ENCODE measurements at regions not wholly inside any gene's neighbourhood (a gene's known extent, or its start where the extent isn't known, plus 50 kb on each side); places are given as distances from the start of the nearest gene placed in this dataset.
"Not testable (repeated sequence)": the region's sequence is repeated elsewhere in the genome, so short reads cannot be mapped to it uniquely, and the experiment has no call there.

DNA sequence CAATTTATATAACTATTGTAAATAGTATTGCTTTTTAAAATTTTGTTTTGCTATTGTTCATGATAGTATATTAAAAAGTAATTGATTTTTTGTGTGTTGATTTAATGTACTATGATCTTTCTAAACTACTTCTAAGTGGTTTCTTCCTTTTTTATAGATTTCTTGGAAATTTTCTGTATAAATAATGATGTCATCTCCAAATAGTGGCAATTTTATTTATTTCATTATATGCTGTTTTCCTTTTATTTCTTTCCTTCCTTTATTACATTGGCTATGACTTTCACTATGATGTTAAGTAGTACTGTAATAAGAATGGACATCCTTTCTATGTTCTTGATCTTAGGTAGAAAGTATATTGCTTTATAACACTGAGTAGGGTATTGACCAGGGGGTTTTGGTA, 451.5 kb upstream of the SPTLC3 start:
- Histone ChIP-seq H3K27me3 (ENCODE audit: low read depth, low read length) (no peaks in the 10 kb centered on the region), H3K9me3 (ENCODE audit: control insufficient read depth in 1 of 2, low read length in 2 of 2) (peaks cover 0 to under 1% of the 10 kb centered on the region in 2 donors), H3K27ac (ENCODE audit: low read length) (no peak overlapping the region), H3K36me3 (ENCODE audit: control insufficient read depth in 1 of 2, insufficient read depth in 2 of 2, low read length in 2 of 2) (no peaks in the 10 kb centered on the region), H3K4me3 (ENCODE audit: low read depth in 1 of 2, low read length in 2 of 2) (no peak overlapping the region), H3K4me1 (ENCODE audit: control insufficient read depth in 1 of 2, insufficient read depth in 2 of 2, low read length in 2 of 2) (no peaks in the 10 kb centered on the region)

DNA sequence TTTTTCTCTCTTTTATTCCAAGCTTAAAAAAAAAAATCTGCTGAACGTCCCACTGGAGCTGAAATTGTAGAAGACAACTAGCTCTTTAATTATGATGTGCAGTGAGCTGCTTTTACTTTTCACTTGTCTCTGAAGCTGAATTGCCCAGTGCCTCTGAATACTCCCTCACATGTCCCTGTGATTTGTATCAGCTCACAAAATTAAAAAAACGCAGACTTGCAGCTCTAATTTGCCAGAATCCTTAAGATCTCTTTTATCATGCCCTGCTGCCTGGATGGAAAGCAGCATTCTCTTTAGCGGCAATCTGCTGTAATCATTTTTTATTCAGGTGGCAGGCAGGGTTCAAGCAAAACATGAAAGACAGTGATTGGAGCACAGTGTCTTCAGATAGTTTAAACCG, 443.8 kb upstream of the SPTLC3 start:
- no peak overlapping the region for H3K27ac ChIP-seq (ENCODE audit: low read length)
- no peaks in the 10 kb centered on the region for H3K27me3 ChIP-seq (ENCODE audit: low read depth, low read length)
- peaks cover 0 to 2% of the 10 kb centered on the region in 2 donors for H3K9me3 ChIP-seq (ENCODE audit: control insufficient read depth in 1 of 2, low read length in 2 of 2)
- H3K36me3 ChIP-seq (ENCODE audit: control insufficient read depth in 1 of 2, insufficient read depth in 2 of 2, low read length in 2 of 2), result no peaks in the 10 kb centered on the region
- no peaks in the 10 kb centered on the region for H3K4me1 ChIP-seq (ENCODE audit: control insufficient read depth in 1 of 2, insufficient read depth in 2 of 2, low read length in 2 of 2)
- no peak overlapping the region for H3K4me3 ChIP-seq (ENCODE audit: low read depth in 1 of 2, low read length in 2 of 2)

- Histone ChIP-seq H3K4me3 (ENCODE audit: low read depth in 1 of 2, low read length in 2 of 2) (no peak overlapping the region), H3K4me1 (ENCODE audit: control insufficient read depth in 1 of 2, insufficient read depth in 2 of 2, low read length in 2 of 2) (no peaks in the 10 kb centered on the region), H3K36me3 (ENCODE audit: control insufficient read depth in 1 of 2, insufficient read depth in 2 of 2, low read length in 2 of 2) (no peaks in the 10 kb centered on the region), H3K27ac (ENCODE audit: low read length) (no peak overlapping the region), H3K27me3 (ENCODE audit: low read depth, low read length) (no peaks in the 10 kb centered on the region), H3K9me3 (ENCODE audit: control insufficient read depth in 1 of 2, low read length in 2 of 2) (peaks cover 0 to 2% of the 10 kb centered on the region in 2 donors)
Observed at GRCh38 chr20:12566596-12566995, 442.2 kb upstream of the SPTLC3 start.

- H3K9me3 ChIP-seq (ENCODE audit: control insufficient read depth in 1 of 2, low read length in 2 of 2), result no peaks in the 10 kb centered on the region
- H3K4me1 ChIP-seq (ENCODE audit: control insufficient read depth in 1 of 2, insufficient read depth in 2 of 2, low read length in 2 of 2), result no peaks in the 10 kb centered on the region
- no peak overlapping the region for H3K4me3 ChIP-seq (ENCODE audit: low read depth in 1 of 2, low read length in 2 of 2)
- H3K27me3 ChIP-seq (ENCODE audit: low read depth, low read length), result no peaks in the 10 kb centered on the region
- no peaks in the 10 kb centered on the region for H3K36me3 ChIP-seq (ENCODE audit: control insufficient read depth in 1 of 2, insufficient read depth in 2 of 2, low read length in 2 of 2)
- no peak overlapping the region for H3K27ac ChIP-seq (ENCODE audit: low read length)
Observed at GRCh38 chr20:12570371-12570770, 438.4 kb upstream of the SPTLC3 start.

GRCh38 chr20:12573442-12573841, 435.3 kb upstream of the SPTLC3 start:
- H3K27me3 ChIP-seq (ENCODE audit: low read depth, low read length), result no peaks in the 10 kb centered on the region
- no peaks in the 10 kb centered on the region for H3K36me3 ChIP-seq (ENCODE audit: control insufficient read depth in 1 of 2, insufficient read depth in 2 of 2, low read length in 2 of 2)
- no peaks in the 10 kb centered on the region for H3K4me1 ChIP-seq (ENCODE audit: control insufficient read depth in 1 of 2, insufficient read depth in 2 of 2, low read length in 2 of 2)
- no peak overlapping the region for H3K4me3 ChIP-seq (ENCODE audit: low read depth in 1 of 2, low read length in 2 of 2)
- no peaks in the 10 kb centered on the region for H3K9me3 ChIP-seq (ENCODE audit: control insufficient read depth in 1 of 2, low read length in 2 of 2)
- no peak overlapping the region for H3K27ac ChIP-seq (ENCODE audit: low read length)

- Histone ChIP-seq H3K27ac (ENCODE audit: low read length) (no peak overlapping the region), H3K4me1 (ENCODE audit: control insufficient read depth in 1 of 2, insufficient read depth in 2 of 2, low read length in 2 of 2) (no peaks in the 10 kb centered on the region), H3K4me3 (ENCODE audit: low read depth in 1 of 2, low read length in 2 of 2) (no peak overlapping the region), H3K9me3 (ENCODE audit: control insufficient read depth in 1 of 2, low read length in 2 of 2) (no peaks in the 10 kb centered on the region), H3K27me3 (ENCODE audit: low read depth, low read length) (no peaks in the 10 kb centered on the region), H3K36me3 (ENCODE audit: control insufficient read depth in 1 of 2, insufficient read depth in 2 of 2, low read length in 2 of 2) (no peaks in the 10 kb centered on the region)
Observed at GRCh38 chr20:12575352-12576095, 433.2 kb upstream of the SPTLC3 start.

DNA sequence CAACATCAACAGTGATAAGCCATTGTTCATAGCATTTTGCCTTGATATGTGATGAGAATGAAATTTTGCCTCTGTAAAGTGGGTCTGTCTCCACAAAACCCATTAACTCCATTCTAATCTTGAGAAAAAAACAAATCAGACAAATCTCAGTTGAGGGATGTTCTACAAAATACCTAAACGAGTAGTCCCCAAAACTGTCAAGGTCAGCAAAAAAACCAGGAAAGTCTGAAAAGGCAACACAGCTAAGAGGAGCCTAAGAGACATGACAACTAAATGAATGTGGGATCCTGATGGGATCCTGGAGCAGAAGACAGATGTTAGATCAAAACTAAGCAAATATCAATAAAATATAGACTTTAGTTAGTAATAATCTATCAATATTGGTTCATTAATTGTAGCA, 431.6 kb upstream of the SPTLC3 start:
- H3K9me3 ChIP-seq (ENCODE audit: control insufficient read depth in 1 of 2, low read length in 2 of 2), result no peaks in the 10 kb centered on the region
- no peaks in the 10 kb centered on the region for H3K36me3 ChIP-seq (ENCODE audit: control insufficient read depth in 1 of 2, insufficient read depth in 2 of 2, low read length in 2 of 2)
- peaks cover 0 to 7% of the 10 kb centered on the region in 2 donors for H3K4me1 ChIP-seq (ENCODE audit: control insufficient read depth in 1 of 2, insufficient read depth in 2 of 2, low read length in 2 of 2)
- no peak overlapping the region for H3K4me3 ChIP-seq (ENCODE audit: low read depth in 1 of 2, low read length in 2 of 2)
- no peaks in the 10 kb centered on the region for H3K27me3 ChIP-seq (ENCODE audit: low read depth, low read length)
- no peak overlapping the region for H3K27ac ChIP-seq (ENCODE audit: low read length)

GRCh38 chr20:12581644-12582289, 427.0 kb upstream of the SPTLC3 start:
- no peaks in the 10 kb centered on the region for H3K27me3 ChIP-seq (ENCODE audit: low read depth, low read length)
- H3K36me3 ChIP-seq (ENCODE audit: control insufficient read depth in 1 of 2, insufficient read depth in 2 of 2, low read length in 2 of 2), result no peaks in the 10 kb centered on the region
- peaks cover 0 to 7% of the 10 kb centered on the region in 2 donors for H3K4me1 ChIP-seq (ENCODE audit: control insufficient read depth in 1 of 2, insufficient read depth in 2 of 2, low read length in 2 of 2)
- H3K9me3 ChIP-seq (ENCODE audit: control insufficient read depth in 1 of 2, low read length in 2 of 2), result no peaks in the 10 kb centered on the region
- no peak overlapping the region for H3K4me3 ChIP-seq (ENCODE audit: low read depth in 1 of 2, low read length in 2 of 2)
- no peak overlapping the region for H3K27ac ChIP-seq (ENCODE audit: low read length)

DNA sequence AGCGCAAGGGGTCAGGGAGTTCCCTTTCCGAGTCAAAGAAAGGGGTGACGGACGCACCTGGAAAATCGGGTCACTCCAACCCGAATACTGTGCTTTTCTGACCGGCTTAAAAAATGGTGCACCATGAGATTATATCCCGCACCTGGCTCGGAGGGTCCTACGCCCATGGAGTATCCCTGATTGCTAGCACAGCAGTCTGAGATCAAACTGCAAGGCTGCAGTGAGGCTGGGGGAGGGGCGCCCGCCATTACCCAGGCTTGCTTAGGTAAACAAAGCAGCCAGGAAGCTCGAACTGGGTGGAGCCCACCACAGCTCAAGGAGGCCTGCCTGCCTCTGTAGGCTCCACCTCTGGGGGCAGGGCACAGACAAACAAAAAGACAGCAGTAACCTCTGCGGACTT, 426.1 kb upstream of the SPTLC3 start:
- not testable (repeated sequence) for H3K27me3 ChIP-seq (ENCODE audit: low read depth, low read length); H3K36me3 ChIP-seq (ENCODE audit: control insufficient read depth in 1 of 2, insufficient read depth in 2 of 2, low read length in 2 of 2); H3K4me1 ChIP-seq (ENCODE audit: control insufficient read depth in 1 of 2, insufficient read depth in 2 of 2, low read length in 2 of 2); H3K9me3 ChIP-seq (ENCODE audit: control insufficient read depth in 1 of 2, low read length in 2 of 2); H3K27ac ChIP-seq (ENCODE audit: low read length); H3K4me3 ChIP-seq (ENCODE audit: low read depth in 1 of 2, low read length in 2 of 2)

GRCh38 chr20:12591949-12592470, 416.8 kb upstream of the SPTLC3 start:
- Histone ChIP-seq H3K27ac (ENCODE audit: low read length) (no peak overlapping the region), H3K4me3 (ENCODE audit: low read depth in 1 of 2, low read length in 2 of 2) (no peak overlapping the region), H3K27me3 (ENCODE audit: low read depth, low read length) (no peaks in the 10 kb centered on the region), H3K4me1 (ENCODE audit: control insufficient read depth in 1 of 2, insufficient read depth in 2 of 2, low read length in 2 of 2) (no peaks in the 10 kb centered on the region), H3K36me3 (ENCODE audit: control insufficient read depth in 1 of 2, insufficient read depth in 2 of 2, low read length in 2 of 2) (no peaks in the 10 kb centered on the region), H3K9me3 (ENCODE audit: control insufficient read depth in 1 of 2, low read length in 2 of 2) (no peaks in the 10 kb centered on the region)

DNA sequence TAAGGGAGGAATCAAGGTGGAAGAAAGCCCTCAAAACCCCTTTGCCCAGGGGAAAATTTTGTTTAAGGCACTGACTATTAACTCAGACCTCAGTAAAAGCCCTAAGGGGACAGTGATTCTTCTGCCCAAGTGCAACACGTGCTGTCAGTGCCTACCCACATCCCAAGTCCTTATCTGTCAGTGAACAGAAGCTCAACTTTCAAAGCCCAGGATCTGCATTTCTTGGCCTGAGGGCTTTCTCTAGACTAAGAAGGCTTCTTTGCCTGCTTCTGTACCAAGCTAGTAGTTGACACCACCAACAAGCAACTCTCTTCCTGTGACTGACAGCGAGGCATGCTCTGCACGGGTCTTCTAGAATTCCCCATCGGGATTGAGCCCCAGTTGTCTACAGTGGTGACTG, 416.0 kb upstream of the SPTLC3 start:
- H3K36me3 ChIP-seq (ENCODE audit: control insufficient read depth in 1 of 2, insufficient read depth in 2 of 2, low read length in 2 of 2), result no peaks in the 10 kb centered on the region
- no peak overlapping the region for H3K27ac ChIP-seq (ENCODE audit: low read length)
- no peaks in the 10 kb centered on the region for H3K4me1 ChIP-seq (ENCODE audit: control insufficient read depth in 1 of 2, insufficient read depth in 2 of 2, low read length in 2 of 2)
- no peaks in the 10 kb centered on the region for H3K9me3 ChIP-seq (ENCODE audit: control insufficient read depth in 1 of 2, low read length in 2 of 2)
- H3K27me3 ChIP-seq (ENCODE audit: low read depth, low read length), result no peaks in the 10 kb centered on the region
- H3K4me3 ChIP-seq (ENCODE audit: low read depth in 1 of 2, low read length in 2 of 2), result no peak overlapping the region

Data from muscle layer of duodenum (tissue), 2 donors.